ENCODE measurements at regions not wholly inside any gene's neighbourhood (a gene's known extent, or its start where the extent isn't known, plus 50 kb on each side); places are given as distances from the start of the nearest gene placed in this dataset.

DNA sequence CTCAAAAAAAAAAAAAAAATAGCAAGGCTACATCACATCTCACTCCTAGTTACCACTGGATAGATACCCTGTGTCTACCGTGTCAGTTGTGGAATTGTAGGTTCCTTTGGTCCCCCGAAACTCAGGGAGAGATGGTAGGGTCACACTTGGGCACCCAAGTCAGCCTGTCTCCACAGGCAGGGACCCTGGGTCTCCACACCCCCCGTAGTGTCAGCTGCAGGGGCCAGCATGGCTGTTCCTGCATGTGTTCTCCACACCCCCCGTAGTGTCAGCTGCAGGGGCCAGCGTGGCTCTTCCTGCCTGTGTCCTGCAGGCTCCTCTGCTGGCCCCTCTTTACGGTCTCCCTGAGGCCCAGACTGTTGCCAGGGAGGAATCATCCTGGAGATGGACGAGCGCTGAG is 282.1 kb downstream of the BRD1 start:
- Histone ChIP-seq H3K4me1 (no peaks in the 10 kb centered on the region), H3K9me3 (peaks cover 0 to 38% (median 0%) of the 10 kb centered on the region in 4 donors), H3K4me3 (no peak overlapping the region), H3K27me3 (no peaks in the 10 kb centered on the region), H3K27ac (no peak overlapping the region), H3K36me3 (no peaks in the 10 kb centered on the region)
- DNase-seq (ENCODE audit: low spot score in 2 of 2), result no peak
- TF ChIP-seq, protein P1, sequence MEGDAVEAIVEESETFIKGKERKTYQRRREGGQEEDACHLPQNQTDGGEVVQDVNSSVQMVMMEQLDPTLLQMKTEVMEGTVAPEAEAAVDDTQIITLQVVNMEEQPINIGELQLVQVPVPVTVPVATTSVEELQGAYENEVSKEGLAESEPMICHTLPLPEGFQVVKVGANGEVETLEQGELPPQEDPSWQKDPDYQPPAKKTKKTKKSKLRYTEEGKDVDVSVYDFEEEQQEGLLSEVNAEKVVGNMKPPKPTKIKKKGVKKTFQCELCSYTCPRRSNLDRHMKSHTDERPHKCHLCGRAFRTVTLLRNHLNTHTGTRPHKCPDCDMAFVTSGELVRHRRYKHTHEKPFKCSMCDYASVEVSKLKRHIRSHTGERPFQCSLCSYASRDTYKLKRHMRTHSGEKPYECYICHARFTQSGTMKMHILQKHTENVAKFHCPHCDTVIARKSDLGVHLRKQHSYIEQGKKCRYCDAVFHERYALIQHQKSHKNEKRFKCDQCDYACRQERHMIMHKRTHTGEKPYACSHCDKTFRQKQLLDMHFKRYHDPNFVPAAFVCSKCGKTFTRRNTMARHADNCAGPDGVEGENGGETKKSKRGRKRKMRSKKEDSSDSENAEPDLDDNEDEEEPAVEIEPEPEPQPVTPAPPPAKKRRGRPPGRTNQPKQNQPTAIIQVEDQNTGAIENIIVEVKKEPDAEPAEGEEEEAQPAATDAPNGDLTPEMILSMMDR (IDR thresholded peaks at IDR 0.05), result no peak
- TF ChIP-seq EP300 (IDR thresholded peaks at IDR 0.05), result no peak
- no peak for TF ChIP-seq POLR2A (IDR thresholded peaks at IDR 0.05)
- 59 to 63% methylated on average over 7 to 8 of the region's 8 CpGs for WGBS, 2 donors

DNA sequence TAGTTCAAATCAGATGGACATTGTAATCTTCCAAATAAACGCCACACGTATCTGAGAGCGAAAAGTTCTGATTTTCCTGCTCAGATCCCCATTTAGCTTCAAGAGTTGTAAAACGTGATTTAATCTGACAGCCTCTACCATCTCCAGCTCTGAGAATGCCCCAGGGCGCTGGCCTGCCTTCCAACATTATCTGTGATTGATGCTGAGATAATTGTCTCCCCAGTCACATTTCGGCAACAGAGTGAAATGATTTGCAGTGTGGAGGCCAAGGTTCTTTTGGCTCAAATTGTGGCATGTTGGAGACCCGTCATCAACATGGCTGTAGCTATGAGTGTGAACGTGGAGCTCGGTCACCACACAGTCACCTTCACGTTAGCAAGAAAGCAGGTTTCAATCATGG is 283.4 kb downstream of the BRD1 start:
- Histone ChIP-seq H3K4me1 (no peaks in the 10 kb centered on the region), H3K36me3 (no peaks in the 10 kb centered on the region), H3K9me3 (peaks cover 0 to 28% (median 0%) of the 10 kb centered on the region in 4 donors), H3K27ac (no peak overlapping the region), H3K27me3 (no peaks in the 10 kb centered on the region), H3K4me3 (no peak overlapping the region)
- WGBS, 2 donors, result 61 to 64% methylated on average over 10 of the region's 10 CpGs
- DNase-seq (ENCODE audit: low spot score in 2 of 2), result no peak
- TF ChIP-seq, protein P1 (IDR thresholded peaks at IDR 0.05), result no peak
- TF ChIP-seq POLR2A (IDR thresholded peaks at IDR 0.05), result no peak
- no peak for TF ChIP-seq EP300 (IDR thresholded peaks at IDR 0.05)

DNA sequence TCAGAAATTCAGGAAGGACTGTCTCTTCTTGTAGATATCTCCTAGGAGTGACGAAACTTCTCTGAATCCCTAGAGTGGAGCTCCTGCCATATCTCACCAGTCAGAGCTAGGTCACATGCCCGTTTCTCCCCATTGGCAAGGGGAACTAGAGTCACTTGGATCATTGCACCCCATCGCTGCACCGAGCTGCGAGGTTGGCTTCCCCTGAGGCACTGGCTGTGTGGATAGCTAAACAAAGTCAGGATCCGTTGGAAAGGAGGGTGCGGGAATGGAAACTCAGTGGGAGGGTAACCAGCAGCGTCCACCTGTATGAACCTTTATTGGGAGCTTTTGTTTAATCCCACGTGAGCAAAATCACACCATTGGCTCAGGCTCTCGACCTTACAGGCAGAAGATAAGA is 283.8 kb downstream of the BRD1 start:
- TF ChIP-seq, protein P1 (IDR thresholded peaks at IDR 0.05), result no peak
- TF ChIP-seq EP300 (IDR thresholded peaks at IDR 0.05), result no peak
- TF ChIP-seq POLR2A (IDR thresholded peaks at IDR 0.05), result no peak
- peaks cover 0 to 28% (median 0%) of the 10 kb centered on the region in 4 donors for H3K9me3 ChIP-seq
- no peak overlapping the region for H3K4me3 ChIP-seq
- no peak for DNase-seq (ENCODE audit: low spot score in 2 of 2)
- no peak overlapping the region for H3K27ac ChIP-seq
- 82 to 86% methylated on average over 10 of the region's 10 CpGs for WGBS, 2 donors
- H3K27me3 ChIP-seq, result no peaks in the 10 kb centered on the region
- no peaks in the 10 kb centered on the region for H3K4me1 ChIP-seq
- no peaks in the 10 kb centered on the region for H3K36me3 ChIP-seq

DNA sequence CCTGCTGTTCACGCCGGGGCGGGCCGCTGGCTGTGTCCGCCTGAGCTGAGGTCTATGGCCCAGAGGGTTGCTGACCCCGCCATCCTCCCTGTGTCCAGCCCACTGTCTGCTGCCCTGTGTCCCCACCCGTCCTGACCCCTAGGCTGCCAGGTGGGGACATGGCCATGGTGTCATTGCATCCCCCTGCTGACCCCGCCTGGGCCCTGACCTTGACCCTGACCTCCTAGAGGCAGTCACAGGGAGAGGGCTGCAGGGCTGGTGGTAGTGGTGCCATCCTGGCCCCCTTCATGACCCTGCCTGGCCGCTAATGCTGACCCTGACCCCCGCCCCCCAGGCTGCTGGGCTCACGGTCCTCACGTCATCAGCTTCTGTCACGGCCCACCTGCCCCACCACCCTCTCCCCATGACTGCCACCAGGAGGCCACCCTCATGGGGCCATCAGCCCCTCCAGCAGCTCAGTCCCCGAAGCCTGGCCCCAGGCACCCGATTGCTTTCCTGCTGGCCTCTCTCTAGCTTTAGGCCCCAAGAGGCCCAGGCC is 285.9 kb downstream of the BRD1 start:
- TF ChIP-seq POLR2A (IDR thresholded peaks at IDR 0.05) (no peak), EP300 (IDR thresholded peaks at IDR 0.05) (no peak)
- TF ChIP-seq, protein P1 (IDR thresholded peaks at IDR 0.05), result no peak
- 90 to 92% methylated on average over 15 of the region's 15 CpGs for WGBS, 2 donors
- H3K36me3 ChIP-seq, result no peaks in the 10 kb centered on the region
- H3K4me3 ChIP-seq, result no peak overlapping the region
- peaks cover 0 to 21% (median 0%) of the 10 kb centered on the region in 4 donors for H3K9me3 ChIP-seq
- no peak overlapping the region for H3K27ac ChIP-seq
- H3K27me3 ChIP-seq, result no peaks in the 10 kb centered on the region
- DNase-seq (ENCODE audit: low spot score in 2 of 2), result no peak
- no peaks in the 10 kb centered on the region for H3K4me1 ChIP-seq

DNA sequence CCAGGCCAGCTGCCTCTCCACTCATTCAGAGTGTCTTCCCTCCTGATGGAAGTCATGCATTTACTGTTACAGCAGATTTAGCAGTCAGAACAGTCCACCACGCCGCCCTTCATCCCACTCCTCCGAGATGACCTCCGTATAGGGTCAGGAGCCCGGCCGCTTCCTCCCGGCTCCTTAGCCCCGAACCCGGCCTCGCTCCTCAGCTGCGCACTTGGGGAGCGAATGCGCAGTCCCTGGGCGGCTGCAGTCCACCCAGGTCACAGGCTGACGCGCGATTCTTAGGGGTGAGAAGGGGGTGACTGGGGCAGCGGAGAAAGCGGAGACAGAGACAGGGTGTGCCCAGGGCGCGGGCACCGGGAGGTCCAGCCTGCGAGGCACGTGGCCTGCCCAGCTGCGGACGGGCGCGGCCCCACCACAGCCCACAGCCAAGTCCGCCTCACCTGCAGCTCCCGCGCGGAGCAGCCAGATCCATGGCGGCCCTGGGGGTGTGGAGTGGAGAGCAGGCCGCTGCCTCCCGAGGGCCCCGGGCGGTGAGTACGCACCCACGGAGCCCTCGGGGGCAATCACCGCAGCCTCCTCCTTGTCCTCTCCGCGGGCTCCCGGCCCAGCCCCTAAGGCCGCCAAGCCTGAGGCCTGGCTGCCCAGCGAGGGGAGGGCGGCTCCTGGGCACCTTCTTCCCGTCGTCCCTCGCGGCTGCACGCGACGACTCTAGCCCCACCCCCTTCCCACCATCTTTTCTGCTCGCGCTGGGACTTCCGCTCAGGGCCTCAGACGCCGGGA is 286.6 kb downstream of the BRD1 start:
- Histone ChIP-seq H3K9me3 (peaks cover 0 to 16% (median 0%) of the 10 kb centered on the region in 4 donors), H3K36me3 (no peaks in the 10 kb centered on the region), H3K27me3 (no peaks in the 10 kb centered on the region), H3K4me3 (no peak overlapping the region), H3K27ac (no peak overlapping the region), H3K4me1 (no peaks in the 10 kb centered on the region)
- DNase-seq (ENCODE audit: low spot score in 2 of 2), result no peak
- 95 to 96% methylated on average over 57 to 59 of the region's 59 CpGs for WGBS, 2 donors
- TF ChIP-seq POLR2A (IDR thresholded peaks at IDR 0.05), result no peak
- TF ChIP-seq, protein P1 (IDR thresholded peaks at IDR 0.05), result no peak
- no peak for TF ChIP-seq EP300 (IDR thresholded peaks at IDR 0.05)

Data from tibial nerve (tissue), 4 donors.